H9 (cell line): ENCODE measurements at regions not wholly inside any gene's neighbourhood (a gene's known extent, or its start where the extent isn't known, plus 50 kb on each side); places are given as distances from the start of the nearest gene placed in this dataset.

Source experiments
- DNase-seq: peaks from one replicate; pipeline ENCODE4 v3.0.0-alpha.2; 2017
- H2AFZ ChIP-seq: one replicate; pipeline ENCODE4 v1.6.1; 2013; ENCODE audit warnings: mild to moderate bottlenecking, low read length, control low read depth, moderate library complexity
- H2AK5ac ChIP-seq: 2 replicates; pipeline ENCODE4 v1.6.1; 2013; ENCODE audit warnings: low read length, control low read depth, mixed read lengths; ENCODE audit not compliant: insufficient read length
- H2BK120ac ChIP-seq: one replicate; pipeline ENCODE4 v1.6.1; 2013; ENCODE audit warnings: low read depth, mild to moderate bottlenecking, low read length, control low read depth, inconsistent platforms; ENCODE audit not compliant: poor library complexity, severe bottlenecking
- H2BK12ac ChIP-seq: 2 replicates; pipeline ENCODE4 v1.6.1; 2013; ENCODE audit warnings: low read length, control low read depth, mixed read lengths, low read depth; ENCODE audit not compliant: insufficient read length
- H2BK15ac ChIP-seq: 2 replicates; pipeline ENCODE4 v1.6.1; 2013; ENCODE audit warnings: low read depth, low read length, control low read depth
- H2BK20ac ChIP-seq: one replicate; pipeline ENCODE4 v1.6.1; 2013; ENCODE audit warnings: low read depth, mild to moderate bottlenecking, low read length, control low read depth, inconsistent platforms; ENCODE audit not compliant: poor library complexity, severe bottlenecking
- H2BK5ac ChIP-seq: 2 replicates; pipeline ENCODE4 v1.6.1; 2013; ENCODE audit warnings: low read length, control low read depth, mixed read lengths; ENCODE audit not compliant: insufficient read length
- H3K14ac ChIP-seq: 2 replicates; pipeline ENCODE4 v1.6.1; 2013; ENCODE audit warnings: low read length, control low read depth; ENCODE audit not compliant: insufficient read depth
- H3K18ac ChIP-seq: 2 replicates; pipeline ENCODE4 v1.6.1; 2013; ENCODE audit warnings: low read depth, mild to moderate bottlenecking, mixed read lengths, low read length, control low read depth; ENCODE audit not compliant: insufficient read length
- H3K23ac ChIP-seq: 2 replicates; pipeline ENCODE4 v1.6.1; 2013; ENCODE audit warnings: low read length, control low read depth, mixed read lengths, low read depth; ENCODE audit not compliant: insufficient read length
- H3K23me2 ChIP-seq: 2 replicates; pipeline ENCODE4 v1.6.1; 2013; ENCODE audit warnings: low read depth, mild to moderate bottlenecking, mixed read lengths, low read length, control low read depth; ENCODE audit not compliant: insufficient read length, poor library complexity, severe bottlenecking
- H3K27ac ChIP-seq: 2 replicates; pipeline ENCODE4 v1.5.1; 2013; ENCODE audit warnings: low read length, control low read depth, mixed read lengths, low read depth; ENCODE audit not compliant: insufficient read length
- H3K27me3 ChIP-seq: 2 replicates; pipeline ENCODE4 v1.6.1; 2013; ENCODE audit warnings: low read length, control low read depth, inconsistent platforms; ENCODE audit not compliant: insufficient read depth
- H3K4ac ChIP-seq: 2 replicates; pipeline ENCODE4 v1.6.1; 2013; ENCODE audit warnings: low read depth, mild to moderate bottlenecking, control low read depth, inconsistent platforms, low read length, moderate library complexity
- H3K4me1 ChIP-seq: 2 replicates; pipeline ENCODE4 v1.6.1; 2013; ENCODE audit warnings: low read length, control low read depth, inconsistent platforms; ENCODE audit not compliant: insufficient read depth
- H3K4me2 ChIP-seq: 2 replicates; pipeline ENCODE4 v1.6.1; 2013; ENCODE audit warnings: low read length, control low read depth, mixed read lengths; ENCODE audit not compliant: insufficient read length, insufficient read depth
- H3K56ac ChIP-seq: 2 replicates; pipeline ENCODE4 v1.6.1; 2013; ENCODE audit warnings: low read depth, mild to moderate bottlenecking, mixed read lengths, low read length, control low read depth; ENCODE audit not compliant: insufficient read length
- H3K79me1 ChIP-seq: 2 replicates; pipeline ENCODE4 v1.6.1; 2013; ENCODE audit warnings: low read depth, mild to moderate bottlenecking, moderate library complexity, low read length, control low read depth, inconsistent platforms; ENCODE audit not compliant: insufficient read depth, poor library complexity, severe bottlenecking
- H3K79me2 ChIP-seq: 2 replicates; pipeline ENCODE4 v1.6.1; 2013; ENCODE audit warnings: low read length, control low read depth, inconsistent platforms; ENCODE audit not compliant: insufficient read depth
- H3K9ac ChIP-seq: 2 replicates; pipeline ENCODE4 v1.6.1; 2013; ENCODE audit warnings: low read length, control low read depth, mixed read lengths; ENCODE audit not compliant: insufficient read length; ENCODE audit errors: extremely low read depth
- H3K9me3 ChIP-seq: one replicate; pipeline ENCODE4 v1.6.1; 2013; ENCODE audit warnings: low read depth, low read length, inconsistent platforms; ENCODE audit not compliant: control insufficient read depth
- H3T11ph ChIP-seq: one replicate; pipeline ENCODE4 v1.6.1; 2013; ENCODE audit warnings: mild to moderate bottlenecking, low read length, control low read depth, inconsistent platforms
- H4K20me1 ChIP-seq: one replicate; pipeline ENCODE4 v1.6.1; 2013; ENCODE audit not compliant: control insufficient read depth, insufficient read length, insufficient read depth
- H4K5ac ChIP-seq: 2 replicates; pipeline ENCODE4 v1.6.1; 2013; ENCODE audit warnings: low read depth, mild to moderate bottlenecking, mixed read lengths, low read length, control low read depth; ENCODE audit not compliant: insufficient read length
- H4K8ac ChIP-seq: replicated peaks from 2 replicates; pipeline ENCODE4 v1.6.1; 2013; ENCODE audit warnings: low read length, control low read depth, mixed read lengths, low read depth; ENCODE audit not compliant: insufficient read length
- H4K91ac ChIP-seq: 2 replicates; pipeline ENCODE4 v1.6.1; 2013; ENCODE audit warnings: low read depth, mild to moderate bottlenecking, moderate library complexity, mixed read lengths, low read length, control low read depth; ENCODE audit not compliant: insufficient read length
- H3K27ac Mint-ChIP-seq, 3 experiments: 2 replicates in 2 of 3; 3 replicates in 1 of 3; pipeline ENCODE4 v1.8.0; 2020 to 2021; ENCODE audit warnings: mixed read lengths in 3 of 3, mild to moderate bottlenecking in 1 of 3, moderate library complexity in 1 of 3
- H3K27me3 Mint-ChIP-seq: 2 replicates; pipeline ENCODE4 v1.8.0; 2021; ENCODE audit warnings: low read depth, mild to moderate bottlenecking, moderate library complexity, mixed read lengths
- H3K36me3 Mint-ChIP-seq, 3 experiments: 2 replicates in 2 of 3; 3 replicates in 1 of 3; pipeline ENCODE4 v1.8.0; 2020 to 2021; ENCODE audit warnings: low read depth in 3 of 3, mixed read lengths in 3 of 3; ENCODE audit not compliant: insufficient read depth in 1 of 3
- H3K4me1 Mint-ChIP-seq, 2 experiments: 2 replicates each; pipeline ENCODE4 v1.8.0; 2020; ENCODE audit warnings: mixed read lengths in 2 of 2
- H3K4me3 Mint-ChIP-seq, 2 experiments: 2 replicates in 1 of 2; 3 replicates in 1 of 2; pipeline ENCODE4 v1.8.0; 2020 to 2021; ENCODE audit warnings: mild to moderate bottlenecking in 2 of 2, mixed read lengths in 2 of 2, moderate library complexity in 1 of 2
- H3K9me3 Mint-ChIP-seq, 2 experiments: 2 replicates in 1 of 2; 3 replicates in 1 of 2; pipeline ENCODE4 v1.8.0; 2020; ENCODE audit warnings: mild to moderate bottlenecking in 2 of 2, mixed read lengths in 2 of 2, moderate library complexity in 1 of 2
- CTCF ChIP-seq: fragments of 200-600 bp; sonication (generic); conservative IDR thresholded peaks from 3 replicates; pipeline ENCODE4 v1.8.0; 2021; ENCODE audit warnings: antibody characterized with exemption, mild to moderate bottlenecking
- WGBS: extraction: QIAGEN DNeasy Blood & Tissue Kit; methylation state at CpG from one replicate; pipeline ENCODE4 v1.1.7; 2013; ENCODE audit warnings: missing lambda C conversion rate, low lambda C conversion rate, mixed read lengths; ENCODE audit not compliant: insufficient read length; ENCODE audit errors: extremely low coverage; 5-methylcytosine and 5-hydroxymethylcytosine counted together

GRCh38 chr6:102848210-102848609 is 1454.7 kb downstream of the GRIK2 start:
- Histone ChIP-seq H2BK12ac (no peak overlapping the region), H2BK120ac (no peak overlapping the region), H3K79me2 (no peaks in the 10 kb centered on the region), H4K91ac (no peak overlapping the region), H2AK5ac (no peak overlapping the region), H3K9ac (no peak overlapping the region), H3K18ac (no peak overlapping the region), H3K27ac (no peak overlapping the region), H2AFZ (no peak overlapping the region), H2BK15ac (no peak overlapping the region), H3K4ac (no peak overlapping the region), H3K79me1 (no peaks in the 10 kb centered on the region), H4K20me1 (no peaks in the 10 kb centered on the region), H2BK20ac (no peak overlapping the region), H4K5ac (no peak overlapping the region), H3K23ac (no peak overlapping the region), H3K23me2 (no peaks in the 10 kb centered on the region), H2BK5ac (no peak overlapping the region), H3K56ac (no peak overlapping the region), H3K4me1 (no peaks in the 10 kb centered on the region), H4K8ac (no peak overlapping the region), H3K9me3 (no peaks in the 10 kb centered on the region), H3K27me3 (no peaks in the 10 kb centered on the region), H3K14ac (no peak overlapping the region), H3K4me2 (no peak overlapping the region), H3T11ph (no peak overlapping the region)
- Mint-ChIP-seq H3K27ac (no peak overlapping the region), H3K36me3 (no peaks in the 10 kb centered on the region), H3K4me1 (peaks cover 4 to 7% of the 10 kb centered on the region in 2 experiments), H3K4me3 (no peak overlapping the region), H3K9me3 (no peaks in the 10 kb centered on the region), H3K27me3 (no peaks in the 10 kb centered on the region)
- DNase-seq: no peak
- WGBS: no CpG with 5 or more reads among the region's 3 CpGs
- TF ChIP-seq CTCF: no peak
